GM12864 (cell line): ENCODE measurements at regions not wholly inside any gene's neighbourhood (a gene's known extent, or its start where the extent isn't known, plus 50 kb on each side); places are given as distances from the start of the nearest gene placed in this dataset.

Experiments used
- DNase-seq: peaks from one replicate; pipeline ENCODE4 v3.0.0-alpha.2; 2011; ENCODE audit warnings: low read depth
- H3K4me3 ChIP-seq: 2 replicates; pipeline ENCODE4 v1.5.1; 2011; ENCODE audit warnings: mild to moderate bottlenecking, low read depth, low read length, control low read depth
- CTCF ChIP-seq: IDR thresholded peaks from 2 replicates; pipeline ENCODE4 v1.5.1; 2011; ENCODE audit warnings: low read depth, mild to moderate bottlenecking, moderate library complexity, low read length, control low read depth, inconsistent platforms; ENCODE audit errors: missing control alignments

- H3K4me3 ChIP-seq: no peak overlapping the region
- no peak for TF ChIP-seq CTCF
- no peak for DNase-seq
These were observed 111.5 kb downstream of the IZUMO3 start for GRCh38 chr9:24434183-24434582.

DNA sequence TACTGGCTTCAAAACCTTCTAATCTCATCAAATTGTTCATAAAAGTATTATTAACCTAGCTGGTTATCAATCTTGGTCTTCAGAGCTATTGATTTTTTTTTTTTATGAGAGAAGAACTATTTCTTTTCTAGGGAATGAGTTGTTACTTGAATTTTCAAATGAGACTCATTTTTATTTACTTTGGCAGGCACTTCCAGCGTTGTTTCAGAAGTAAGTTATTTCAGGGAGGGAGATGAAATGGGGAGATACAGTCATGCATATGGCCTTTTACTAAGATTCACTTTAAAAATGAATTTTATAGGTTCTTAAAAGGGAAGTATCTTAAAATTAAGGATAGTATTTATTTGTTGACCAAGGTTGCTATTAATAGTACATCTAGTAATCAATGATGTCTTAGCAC is 129.6 kb downstream of the IZUMO3 start:
- no peak for DNase-seq
- TF ChIP-seq CTCF: no peak
- H3K4me3 ChIP-seq: no peak overlapping the region

DNA sequence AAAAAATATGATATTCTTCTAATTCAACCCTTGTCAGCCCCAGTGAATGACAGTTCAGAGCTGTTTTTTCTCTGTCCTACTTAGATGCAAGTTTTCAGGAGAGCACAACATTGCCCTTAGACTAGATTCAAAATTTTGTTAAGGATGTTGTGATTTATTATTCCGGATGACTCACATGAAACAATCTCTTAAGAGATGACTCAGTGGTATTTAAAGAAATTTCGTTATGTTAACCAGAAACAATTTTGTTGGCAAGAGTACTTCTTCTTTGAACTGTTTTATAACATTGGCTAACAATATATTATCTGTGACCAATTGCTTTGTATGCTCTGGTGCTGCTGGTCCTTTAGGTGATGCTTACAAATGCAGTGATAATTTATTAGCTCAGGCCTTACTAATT is 132.0 kb downstream of the IZUMO3 start:
- no peak overlapping the region for H3K4me3 ChIP-seq
- TF ChIP-seq CTCF: no peak
- no peak for DNase-seq

DNA sequence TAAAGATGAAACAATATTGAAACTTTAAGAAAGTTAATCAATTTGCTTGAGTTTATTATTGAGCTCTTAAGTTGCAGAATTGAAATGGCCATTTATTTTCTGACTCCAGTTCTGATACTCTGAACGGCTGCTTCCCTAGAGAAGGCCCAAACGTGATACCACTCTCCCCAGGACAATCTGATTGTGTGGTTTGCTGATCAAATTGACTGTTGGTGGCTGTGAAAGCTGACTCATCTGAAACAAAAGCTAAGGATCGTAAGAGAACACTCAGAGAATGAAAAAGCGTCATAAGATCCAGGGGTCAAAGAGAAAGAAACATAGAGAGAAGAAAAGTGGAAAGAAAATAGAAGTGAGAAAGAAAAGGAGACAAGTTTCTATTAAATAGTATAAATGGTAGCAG is 147.2 kb downstream of the IZUMO3 start:
- no peak overlapping the region for H3K4me3 ChIP-seq
- no peak for TF ChIP-seq CTCF
- no peak for DNase-seq

DNA sequence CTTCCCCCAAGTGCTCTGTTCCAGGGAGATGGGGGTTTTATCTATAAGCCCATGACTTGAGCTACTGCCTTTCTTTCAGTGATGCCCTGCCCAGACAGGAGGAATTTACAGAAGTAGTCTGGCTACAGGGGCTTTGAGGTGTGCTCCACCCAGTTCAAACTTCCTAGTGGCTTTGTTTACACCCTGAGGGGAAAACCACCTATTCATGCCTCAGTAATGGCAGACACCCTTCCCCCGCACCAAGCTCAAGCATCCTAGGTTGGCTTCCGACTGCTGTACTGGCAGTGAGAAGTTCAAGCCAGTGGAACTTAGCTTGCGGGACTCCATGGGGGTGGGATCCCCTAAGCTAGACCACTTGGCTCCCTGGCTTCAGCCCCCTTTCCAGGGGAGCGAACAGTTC is 154.6 kb downstream of the IZUMO3 start:
- TF ChIP-seq CTCF: no peak
- no peak overlapping the region for H3K4me3 ChIP-seq
- DNase-seq: no peak

DNA sequence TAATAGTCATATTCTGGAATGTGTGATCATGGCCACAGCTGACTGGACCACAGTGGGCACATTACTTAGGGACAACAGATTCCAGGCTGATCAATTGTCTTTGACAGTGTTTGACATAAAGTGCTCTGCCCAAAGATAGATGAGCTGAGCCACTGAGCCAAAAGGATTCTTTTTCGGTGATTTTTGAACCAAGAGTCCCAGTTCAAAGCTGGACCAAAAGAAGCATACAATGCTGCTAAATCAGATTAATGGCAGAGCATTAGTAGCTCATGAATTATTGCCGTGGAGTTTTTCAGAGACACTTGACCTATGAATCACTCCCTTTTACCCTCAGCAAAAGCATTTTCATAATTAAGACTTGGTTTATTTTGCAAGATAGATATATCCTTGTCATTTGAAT is 160.6 kb downstream of the IZUMO3 start:
- no peak for TF ChIP-seq CTCF
- no peak for DNase-seq
- no peak overlapping the region for H3K4me3 ChIP-seq

DNA sequence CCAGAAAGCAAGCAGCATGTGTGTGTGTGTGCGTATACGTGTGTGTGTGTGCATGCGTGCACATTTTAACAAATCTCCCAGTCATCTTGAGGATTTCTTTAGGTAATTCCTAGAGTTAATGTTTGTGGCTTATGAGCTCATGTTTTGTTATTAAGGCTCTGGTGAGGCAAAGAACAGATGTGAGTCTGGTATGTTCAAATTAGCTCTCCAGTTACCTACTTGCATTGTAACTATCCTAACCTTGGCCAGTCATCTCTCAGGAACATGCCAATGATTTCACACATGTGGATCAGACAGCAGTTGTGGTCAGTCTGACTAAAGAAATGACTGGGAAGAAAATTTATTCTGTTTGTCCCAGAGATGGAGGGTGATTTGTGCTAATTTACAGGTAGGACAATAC is 163.1 kb downstream of the IZUMO3 start:
- TF ChIP-seq CTCF: no peak
- no peak overlapping the region for H3K4me3 ChIP-seq
- DNase-seq: no peak
